ENCODE measurements at regions not wholly inside any gene's neighbourhood (a gene's known extent, or its start where the extent isn't known, plus 50 kb on each side); places are given as distances from the start of the nearest gene placed in this dataset.

GRCh38 chr5:116827078-116827477 is 252.5 kb upstream of the SEMA6A start:
- Mint-ChIP-seq H3K4me3 (no peak overlapping the region), H3K27me3 (ENCODE audit: insufficient read depth) (no peaks in the 10 kb centered on the region), H3K27ac (no peak overlapping the region), H3K9me3 (peaks cover 29% of the 10 kb centered on the region), H3K4me1 (ENCODE audit: low read depth) (no peaks in the 10 kb centered on the region), H3K36me3 (ENCODE audit: low read depth) (no peaks in the 10 kb centered on the region)
- no peak for DNase-seq
- TF ChIP-seq, protein P1, sequence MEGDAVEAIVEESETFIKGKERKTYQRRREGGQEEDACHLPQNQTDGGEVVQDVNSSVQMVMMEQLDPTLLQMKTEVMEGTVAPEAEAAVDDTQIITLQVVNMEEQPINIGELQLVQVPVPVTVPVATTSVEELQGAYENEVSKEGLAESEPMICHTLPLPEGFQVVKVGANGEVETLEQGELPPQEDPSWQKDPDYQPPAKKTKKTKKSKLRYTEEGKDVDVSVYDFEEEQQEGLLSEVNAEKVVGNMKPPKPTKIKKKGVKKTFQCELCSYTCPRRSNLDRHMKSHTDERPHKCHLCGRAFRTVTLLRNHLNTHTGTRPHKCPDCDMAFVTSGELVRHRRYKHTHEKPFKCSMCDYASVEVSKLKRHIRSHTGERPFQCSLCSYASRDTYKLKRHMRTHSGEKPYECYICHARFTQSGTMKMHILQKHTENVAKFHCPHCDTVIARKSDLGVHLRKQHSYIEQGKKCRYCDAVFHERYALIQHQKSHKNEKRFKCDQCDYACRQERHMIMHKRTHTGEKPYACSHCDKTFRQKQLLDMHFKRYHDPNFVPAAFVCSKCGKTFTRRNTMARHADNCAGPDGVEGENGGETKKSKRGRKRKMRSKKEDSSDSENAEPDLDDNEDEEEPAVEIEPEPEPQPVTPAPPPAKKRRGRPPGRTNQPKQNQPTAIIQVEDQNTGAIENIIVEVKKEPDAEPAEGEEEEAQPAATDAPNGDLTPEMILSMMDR (IDR thresholded peaks at IDR 0.05): no peak

DNA sequence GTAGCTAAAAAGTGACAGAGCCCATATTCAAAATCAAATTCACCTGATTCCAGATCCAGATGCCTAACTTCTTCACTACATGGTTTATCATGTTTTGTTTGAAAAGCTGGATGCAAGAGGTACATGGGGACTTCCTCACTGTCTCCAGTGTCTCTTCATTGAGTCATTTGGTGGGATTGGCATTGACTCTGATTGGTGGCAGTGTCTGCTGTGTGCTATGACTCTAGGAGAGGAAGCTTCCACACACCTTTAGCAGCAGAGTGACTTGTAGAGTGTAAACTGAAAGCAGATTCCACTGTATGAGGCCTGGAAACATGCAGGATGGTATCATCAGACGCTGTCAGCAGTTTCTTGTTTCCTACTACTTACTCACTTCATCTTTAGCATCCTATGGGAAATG is 250.9 kb upstream of the SEMA6A start:
- H3K36me3 Mint-ChIP-seq (ENCODE audit: low read depth): no peaks in the 10 kb centered on the region
- no peak overlapping the region for H3K27ac Mint-ChIP-seq
- peaks cover 28% of the 10 kb centered on the region for H3K9me3 Mint-ChIP-seq
- DNase-seq: no peak
- H3K4me1 Mint-ChIP-seq (ENCODE audit: low read depth): no peaks in the 10 kb centered on the region
- no peak overlapping the region for H3K4me3 Mint-ChIP-seq
- TF ChIP-seq, protein P1 (IDR thresholded peaks at IDR 0.05): no peak
- H3K27me3 Mint-ChIP-seq (ENCODE audit: insufficient read depth): no peaks in the 10 kb centered on the region

DNA sequence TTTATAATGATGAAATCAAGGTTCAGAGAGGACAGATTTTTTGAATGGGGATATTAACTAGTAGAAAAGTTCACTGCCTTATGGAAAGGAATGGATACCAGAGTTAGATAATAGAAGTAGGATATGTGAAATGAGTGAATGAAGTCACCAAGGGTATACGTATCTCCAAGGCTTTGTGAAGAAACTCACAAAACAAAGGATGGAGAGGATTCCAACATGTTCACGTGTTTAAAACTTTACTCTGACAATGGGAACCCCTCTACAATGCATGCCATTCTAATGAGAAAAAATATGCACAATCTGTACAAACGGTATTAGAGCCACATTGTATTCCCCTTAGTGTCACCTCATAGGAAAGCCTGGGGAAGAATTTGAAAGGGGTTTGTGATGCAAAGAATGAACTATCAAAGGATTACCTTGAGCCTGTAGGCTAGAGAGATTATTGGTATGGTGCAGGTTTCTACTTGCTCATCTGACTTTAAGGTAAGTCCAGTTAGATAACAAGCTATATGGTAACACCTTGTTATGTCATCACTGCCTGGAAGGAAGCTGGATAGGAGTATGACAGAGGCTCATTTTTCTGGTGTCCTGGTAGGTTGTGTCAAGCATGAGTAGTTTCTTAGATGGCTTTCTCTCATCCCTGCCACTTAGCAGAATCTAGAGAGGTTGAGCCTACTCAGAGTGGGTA is 250.3 kb upstream of the SEMA6A start:
- no peaks in the 10 kb centered on the region for H3K27me3 Mint-ChIP-seq (ENCODE audit: insufficient read depth)

GRCh38 chr5:116814626-116815385 is 240.2 kb upstream of the SEMA6A start:
- Mint-ChIP-seq H3K36me3 (ENCODE audit: low read depth) (no peaks in the 10 kb centered on the region), H3K27me3 (ENCODE audit: insufficient read depth) (no peaks in the 10 kb centered on the region), H3K4me3 (no peak overlapping the region), H3K4me1 (ENCODE audit: low read depth) (no peaks in the 10 kb centered on the region), H3K9me3 (peaks cover 26% of the 10 kb centered on the region), H3K27ac (no peak overlapping the region)
- TF ChIP-seq, protein P1 (IDR thresholded peaks at IDR 0.05): no peak
- no peak for DNase-seq

More for the DNA sequence above, 250.3 kb upstream of the SEMA6A start:
- H3K4me3 Mint-ChIP-seq: no peak overlapping the region
- H3K9me3 Mint-ChIP-seq: peaks cover 32% of the 10 kb centered on the region
- TF ChIP-seq, protein P1 (IDR thresholded peaks at IDR 0.05): no peak
- H3K36me3 Mint-ChIP-seq (ENCODE audit: low read depth): no peaks in the 10 kb centered on the region
- H3K27ac Mint-ChIP-seq: no peak overlapping the region
- H3K4me1 Mint-ChIP-seq (ENCODE audit: low read depth): no peaks in the 10 kb centered on the region
- no peak for DNase-seq

- Mint-ChIP-seq H3K27me3 (ENCODE audit: insufficient read depth) (no peaks in the 10 kb centered on the region), H3K4me3 (no peak overlapping the region)
Measured at GRCh38 chr5:116813906-116814305, 239.3 kb upstream of the SEMA6A start.

More at GRCh38 chr5:116813906-116814305, 239.3 kb upstream of the SEMA6A start:
- no peak for DNase-seq
- Mint-ChIP-seq H3K4me1 (ENCODE audit: low read depth) (no peaks in the 10 kb centered on the region), H3K27ac (no peak overlapping the region), H3K36me3 (ENCODE audit: low read depth) (no peaks in the 10 kb centered on the region), H3K9me3 (peaks cover 21% of the 10 kb centered on the region)
- TF ChIP-seq, protein P1 (IDR thresholded peaks at IDR 0.05): no peak

All from HFFc6 (cell line).